ENCODE measurements at regions not wholly inside any gene's neighbourhood (a gene's known extent, or its start where the extent isn't known, plus 50 kb on each side); places are given as distances from the start of the nearest gene placed in this dataset.

DNA sequence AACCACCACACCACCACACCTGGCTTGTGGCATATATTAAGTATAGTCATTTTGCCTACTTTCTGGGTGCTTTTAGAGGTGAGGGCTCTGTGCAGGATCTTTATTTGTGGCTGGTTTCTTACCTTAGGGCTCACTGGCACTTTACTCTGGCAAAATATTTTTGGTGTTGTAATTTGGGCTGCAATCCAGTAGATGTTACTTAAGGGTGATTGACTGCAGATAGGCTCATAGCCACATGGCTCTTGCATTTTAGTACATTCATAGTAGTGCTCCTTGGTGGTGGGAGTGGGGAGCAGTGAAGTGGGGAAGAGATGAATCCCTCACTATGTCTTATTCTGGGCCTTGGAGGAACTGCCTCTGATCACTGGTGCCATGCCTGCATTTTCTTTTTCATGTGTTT, 376.1 kb upstream of the GRIN3A start:
- Histone ChIP-seq H3K9me3 (ENCODE audit: control insufficient read depth in 4 of 4, low read length in 3 of 4) (no peaks in the 10 kb centered on the region), H3K4me3 (ENCODE audit: low read depth in 1 of 3, low read length in 3 of 3) (no peak overlapping the region), H3K27me3 (ENCODE audit: control insufficient read depth in 4 of 4, insufficient read depth in 4 of 4, low read length in 3 of 4) (no peaks in the 10 kb centered on the region), H3K9ac (ENCODE audit: low read depth in 1 of 2, low read length in 2 of 2) (no peak overlapping the region), H3K27ac (ENCODE audit: low read depth in 1 of 2, low read length in 2 of 2) (no peak overlapping the region), H3K4me1 (ENCODE audit: control insufficient read depth in 4 of 4, insufficient read depth in 4 of 4, low read length in 3 of 4) (no peaks in the 10 kb centered on the region), H3K36me3 (ENCODE audit: control insufficient read depth in 4 of 4, insufficient read depth in 3 of 4, low read depth in 1 of 4, low read length in 3 of 4) (no peaks in the 10 kb centered on the region)
- DNase-seq (ENCODE audit: low spot score): no peak
- TF ChIP-seq HNF4G (IDR thresholded peaks at IDR 0.05) (no peak), YY1 (IDR thresholded peaks at IDR 0.05) (no peak), TAF1 (conservative IDR thresholded peaks at IDR 0.05) (no peak), FOXA1 (IDR thresholded peaks at IDR 0.05) (no peak), HNF4A (conservative IDR thresholded peaks at IDR 0.05) (no peak), RAD21 (IDR thresholded peaks at IDR 0.05) (no peak), RXRA (IDR thresholded peaks at IDR 0.05) (no peak), SP1 (IDR thresholded peaks at IDR 0.05) (no peak)
- TF ChIP-seq, protein P1, sequence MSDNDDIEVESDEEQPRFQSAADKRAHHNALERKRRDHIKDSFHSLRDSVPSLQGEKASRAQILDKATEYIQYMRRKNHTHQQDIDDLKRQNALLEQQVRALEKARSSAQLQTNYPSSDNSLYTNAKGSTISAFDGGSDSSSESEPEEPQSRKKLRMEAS (IDR thresholded peaks at IDR 0.05): no peak
- TF ChIP-seq, protein P2, sequence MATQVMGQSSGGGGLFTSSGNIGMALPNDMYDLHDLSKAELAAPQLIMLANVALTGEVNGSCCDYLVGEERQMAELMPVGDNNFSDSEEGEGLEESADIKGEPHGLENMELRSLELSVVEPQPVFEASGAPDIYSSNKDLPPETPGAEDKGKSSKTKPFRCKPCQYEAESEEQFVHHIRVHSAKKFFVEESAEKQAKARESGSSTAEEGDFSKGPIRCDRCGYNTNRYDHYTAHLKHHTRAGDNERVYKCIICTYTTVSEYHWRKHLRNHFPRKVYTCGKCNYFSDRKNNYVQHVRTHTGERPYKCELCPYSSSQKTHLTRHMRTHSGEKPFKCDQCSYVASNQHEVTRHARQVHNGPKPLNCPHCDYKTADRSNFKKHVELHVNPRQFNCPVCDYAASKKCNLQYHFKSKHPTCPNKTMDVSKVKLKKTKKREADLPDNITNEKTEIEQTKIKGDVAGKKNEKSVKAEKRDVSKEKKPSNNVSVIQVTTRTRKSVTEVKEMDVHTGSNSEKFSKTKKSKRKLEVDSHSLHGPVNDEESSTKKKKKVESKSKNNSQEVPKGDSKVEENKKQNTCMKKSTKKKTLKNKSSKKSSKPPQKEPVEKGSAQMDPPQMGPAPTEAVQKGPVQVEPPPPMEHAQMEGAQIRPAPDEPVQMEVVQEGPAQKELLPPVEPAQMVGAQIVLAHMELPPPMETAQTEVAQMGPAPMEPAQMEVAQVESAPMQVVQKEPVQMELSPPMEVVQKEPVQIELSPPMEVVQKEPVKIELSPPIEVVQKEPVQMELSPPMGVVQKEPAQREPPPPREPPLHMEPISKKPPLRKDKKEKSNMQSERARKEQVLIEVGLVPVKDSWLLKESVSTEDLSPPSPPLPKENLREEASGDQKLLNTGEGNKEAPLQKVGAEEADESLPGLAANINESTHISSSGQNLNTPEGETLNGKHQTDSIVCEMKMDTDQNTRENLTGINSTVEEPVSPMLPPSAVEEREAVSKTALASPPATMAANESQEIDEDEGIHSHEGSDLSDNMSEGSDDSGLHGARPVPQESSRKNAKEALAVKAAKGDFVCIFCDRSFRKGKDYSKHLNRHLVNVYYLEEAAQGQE (IDR thresholded peaks at IDR 0.05): no peak

DNA sequence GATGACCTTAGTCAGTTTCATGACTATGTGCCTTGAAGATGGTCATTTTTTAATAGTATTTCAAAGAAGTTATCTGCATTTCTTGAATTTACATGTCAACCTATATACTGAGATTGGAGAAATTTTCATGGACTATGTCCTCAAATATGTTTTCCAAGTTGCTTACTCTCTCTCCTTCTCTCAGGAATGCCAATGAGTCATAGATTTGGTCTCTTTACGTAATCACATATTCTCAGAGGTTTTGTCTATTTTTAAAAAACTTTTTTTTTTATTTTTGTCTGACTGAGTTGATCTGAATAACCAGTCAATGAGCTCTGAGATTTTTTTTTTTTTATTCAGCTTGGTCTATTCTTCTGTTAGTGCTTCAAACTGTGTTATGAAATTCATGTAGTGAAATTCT, 374.7 kb upstream of the GRIN3A start:
- WGBS: 86% methylated on average over 1 of the region's 1 CpG
- H3K27me3 ChIP-seq (ENCODE audit: control insufficient read depth in 4 of 4, insufficient read depth in 4 of 4, low read length in 3 of 4): no peaks in the 10 kb centered on the region

More for the DNA sequence above, 374.7 kb upstream of the GRIN3A start:
- no peaks in the 10 kb centered on the region for H3K4me1 ChIP-seq (ENCODE audit: control insufficient read depth in 4 of 4, insufficient read depth in 4 of 4, low read length in 3 of 4)
- no peak overlapping the region for H3K9ac ChIP-seq (ENCODE audit: low read depth in 1 of 2, low read length in 2 of 2)
- no peak overlapping the region for H3K4me3 ChIP-seq (ENCODE audit: low read depth in 1 of 3, low read length in 3 of 3)
- H3K36me3 ChIP-seq (ENCODE audit: control insufficient read depth in 4 of 4, insufficient read depth in 3 of 4, low read depth in 1 of 4, low read length in 3 of 4): no peaks in the 10 kb centered on the region
- no peak for DNase-seq (ENCODE audit: low spot score)
- H3K9me3 ChIP-seq (ENCODE audit: control insufficient read depth in 4 of 4, low read length in 3 of 4): no peaks in the 10 kb centered on the region
- H3K27ac ChIP-seq (ENCODE audit: low read depth in 1 of 2, low read length in 2 of 2): no peak overlapping the region
- TF ChIP-seq, protein P3, sequence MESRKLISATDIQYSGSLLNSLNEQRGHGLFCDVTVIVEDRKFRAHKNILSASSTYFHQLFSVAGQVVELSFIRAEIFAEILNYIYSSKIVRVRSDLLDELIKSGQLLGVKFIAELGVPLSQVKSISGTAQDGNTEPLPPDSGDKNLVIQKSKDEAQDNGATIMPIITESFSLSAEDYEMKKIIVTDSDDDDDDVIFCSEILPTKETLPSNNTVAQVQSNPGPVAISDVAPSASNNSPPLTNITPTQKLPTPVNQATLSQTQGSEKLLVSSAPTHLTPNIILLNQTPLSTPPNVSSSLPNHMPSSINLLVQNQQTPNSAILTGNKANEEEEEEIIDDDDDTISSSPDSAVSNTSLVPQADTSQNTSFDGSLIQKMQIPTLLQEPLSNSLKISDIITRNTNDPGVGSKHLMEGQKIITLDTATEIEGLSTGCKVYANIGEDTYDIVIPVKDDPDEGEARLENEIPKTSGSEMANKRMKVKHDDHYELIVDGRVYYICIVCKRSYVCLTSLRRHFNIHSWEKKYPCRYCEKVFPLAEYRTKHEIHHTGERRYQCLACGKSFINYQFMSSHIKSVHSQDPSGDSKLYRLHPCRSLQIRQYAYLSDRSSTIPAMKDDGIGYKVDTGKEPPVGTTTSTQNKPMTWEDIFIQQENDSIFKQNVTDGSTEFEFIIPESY (IDR thresholded peaks at IDR 0.05): no peak
- TF ChIP-seq EGR1 (IDR thresholded peaks at IDR 0.05; ENCODE audit: low read depth in 2 of 2) (no peak), JUND (IDR thresholded peaks at IDR 0.05) (no peak), FOXA2 (IDR thresholded peaks at IDR 0.05) (no peak), TAF1 (conservative IDR thresholded peaks at IDR 0.05) (no peak), GABPA (IDR thresholded peaks at IDR 0.05 in 1 of 2, conservative IDR thresholded peaks at IDR 0.05 in 1 of 2) (no peak), RXRA (IDR thresholded peaks at IDR 0.05) (no peak), FOXA1 (IDR thresholded peaks at IDR 0.05) (no peak), HNF4G (IDR thresholded peaks at IDR 0.05) (no peak), HNF4A (conservative IDR thresholded peaks at IDR 0.05) (no peak)
- TF ChIP-seq, protein P2 (IDR thresholded peaks at IDR 0.05): no peak
- TF ChIP-seq, protein P1 (IDR thresholded peaks at IDR 0.05): no peak
- TF ChIP-seq, protein P4, sequence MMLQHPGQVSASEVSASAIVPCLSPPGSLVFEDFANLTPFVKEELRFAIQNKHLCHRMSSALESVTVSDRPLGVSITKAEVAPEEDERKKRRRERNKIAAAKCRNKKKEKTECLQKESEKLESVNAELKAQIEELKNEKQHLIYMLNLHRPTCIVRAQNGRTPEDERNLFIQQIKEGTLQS (IDR thresholded peaks at IDR 0.05): no peak

All from liver (tissue), 7 donors.